ENCODE measurements at regions not wholly inside any gene's neighbourhood (a gene's known extent, or its start where the extent isn't known, plus 50 kb on each side); places are given as distances from the start of the nearest gene placed in this dataset.
"Not testable (repeated sequence)": the region's sequence is repeated elsewhere in the genome, so short reads cannot be mapped to it uniquely, and the experiment has no call there.

GRCh38 chr5:103425686-103426454, 136.7 kb downstream of the NUDT12 start:
- FAIRE-seq: no peak

GRCh38 chr5:103424453-103425205, 138.0 kb downstream of the NUDT12 start:
- no peak for FAIRE-seq

- no peak for FAIRE-seq
Observed at GRCh38 chr5:103424026-103424425, 138.6 kb downstream of the NUDT12 start.

GRCh38 chr5:103422756-103423155, 139.8 kb downstream of the NUDT12 start:
- FAIRE-seq: no peak

GRCh38 chr5:103414604-103415003, 148.0 kb downstream of the NUDT12 start:
- no peak for FAIRE-seq

- no peak for FAIRE-seq
Observed at GRCh38 chr5:103411711-103412110, 150.9 kb downstream of the NUDT12 start.

- FAIRE-seq: no peak
Observed at GRCh38 chr5:103410172-103410571, 151.6 kb downstream of the MACIR start.

GRCh38 chr5:103409013-103409670, 150.6 kb downstream of the MACIR start:
- FAIRE-seq: no peak

- FAIRE-seq: no peak
Observed at GRCh38 chr5:103408408-103408807, 149.8 kb downstream of the MACIR start.

GRCh38 chr5:103407402-103407801, 148.8 kb downstream of the MACIR start:
- FAIRE-seq: no peak

- no peak for FAIRE-seq
Observed at GRCh38 chr5:103404483-103404882, 145.9 kb downstream of the MACIR start.

- FAIRE-seq: no peak
Observed at GRCh38 chr5:103402851-103403250, 144.3 kb downstream of the MACIR start.

- no peak for FAIRE-seq
Observed at GRCh38 chr5:103397739-103398581, 139.4 kb downstream of the MACIR start.

- no peak for FAIRE-seq
Observed at GRCh38 chr5:103394676-103395075, 136.1 kb downstream of the MACIR start.

- FAIRE-seq: no peak
Observed at GRCh38 chr5:103393101-103393754, 134.7 kb downstream of the MACIR start.

- no peak for FAIRE-seq
Observed at GRCh38 chr5:103391659-103392058, 133.1 kb downstream of the MACIR start.

- FAIRE-seq: no peak
Observed at GRCh38 chr5:103389846-103390245, 131.3 kb downstream of the MACIR start.

GRCh38 chr5:103389357-103389756, 130.8 kb downstream of the MACIR start:
- no peak for FAIRE-seq

- no peak for FAIRE-seq
Observed at GRCh38 chr5:103385722-103386121, 127.2 kb downstream of the MACIR start.

GRCh38 chr5:103377638-103378037, 119.1 kb downstream of the MACIR start:
- FAIRE-seq: not testable (repeated sequence)

GRCh38 chr5:103375863-103376591, 117.5 kb downstream of the MACIR start:
- FAIRE-seq: no peak

GRCh38 chr5:103375350-103375749, 116.8 kb downstream of the MACIR start:
- FAIRE-seq: no peak

All from A204.1 (cell line).